Embryonic facial prominence (tissue), 1 donor: ENCODE measurements at regions not wholly inside any gene's neighbourhood (a gene's known extent, or its start where the extent isn't known, plus 50 kb on each side); places are given as distances from the start of the nearest gene placed in this dataset.
"Not testable (repeated sequence)": the region's sequence is repeated elsewhere in the genome, so short reads cannot be mapped to it uniquely, and the experiment has no call there.

ENCODE experiments used
- DNase-seq: peaks from one replicate; pipeline ENCODE4 v3.0.0-alpha.2; 2016; ENCODE audit errors: extremely low spot score

DNA sequence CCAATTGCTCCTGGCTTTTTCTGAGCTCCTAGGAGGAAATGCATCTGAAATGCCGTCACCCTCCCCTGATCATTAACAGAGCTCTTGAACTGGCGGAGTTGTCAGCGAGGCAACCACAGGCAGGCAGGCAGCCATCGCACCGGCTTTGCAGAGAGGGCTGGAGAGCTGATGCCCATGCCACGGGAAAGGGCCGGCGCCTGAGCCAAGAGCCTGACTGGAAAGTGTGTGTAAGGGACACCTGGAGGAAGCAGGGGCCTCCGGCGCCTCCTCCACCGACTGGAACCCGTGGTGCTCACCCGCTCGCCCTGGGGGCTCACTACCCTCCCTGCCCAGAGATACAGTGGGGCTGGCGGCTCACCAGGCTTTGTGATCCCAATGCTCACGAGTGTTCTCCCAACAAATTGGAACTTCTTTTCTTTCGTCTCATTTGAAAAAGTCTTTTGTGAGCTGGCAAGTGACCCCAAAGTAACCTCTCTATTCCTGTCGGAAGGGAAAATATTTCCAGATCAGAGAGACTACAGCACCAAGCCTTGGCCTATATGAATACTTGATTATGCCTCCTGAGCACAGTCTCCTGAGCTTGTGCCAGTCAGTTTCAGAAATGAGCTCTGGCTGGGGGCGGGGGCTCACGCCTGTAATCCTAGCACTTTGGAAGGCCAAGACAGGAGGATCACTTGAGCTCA lies 97.7 kb upstream of the SLC25A33 start:
- DNase-seq: no peak

DNA sequence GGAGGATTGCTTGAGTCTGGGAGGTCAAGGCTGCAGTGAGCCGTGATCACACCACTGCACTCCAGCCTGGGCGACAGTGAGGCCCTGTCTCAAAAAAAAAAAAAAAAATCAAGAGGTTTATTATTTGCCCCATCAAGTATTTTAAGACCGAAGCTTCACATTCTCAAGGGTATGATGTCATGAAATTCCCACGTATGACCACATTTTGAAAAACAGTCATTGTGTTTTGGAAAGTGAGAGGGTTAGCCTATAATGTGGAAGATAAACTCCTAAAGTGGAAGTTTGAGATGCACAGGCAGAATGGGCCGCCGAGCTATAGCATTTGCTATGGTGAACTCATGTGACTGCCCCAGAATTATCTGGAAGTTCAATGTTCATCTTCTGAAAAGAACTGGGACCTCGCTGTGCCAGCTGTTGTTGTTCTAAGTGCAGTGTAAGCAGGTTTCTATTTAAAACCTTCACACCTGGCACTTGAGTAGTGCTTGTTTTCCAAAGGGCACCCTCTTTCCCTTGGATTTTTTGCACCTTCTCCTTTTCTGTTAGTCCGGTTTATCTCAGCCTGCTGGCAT lies 96.9 kb upstream of the SLC25A33 start:
- DNase-seq: no peak

DNA sequence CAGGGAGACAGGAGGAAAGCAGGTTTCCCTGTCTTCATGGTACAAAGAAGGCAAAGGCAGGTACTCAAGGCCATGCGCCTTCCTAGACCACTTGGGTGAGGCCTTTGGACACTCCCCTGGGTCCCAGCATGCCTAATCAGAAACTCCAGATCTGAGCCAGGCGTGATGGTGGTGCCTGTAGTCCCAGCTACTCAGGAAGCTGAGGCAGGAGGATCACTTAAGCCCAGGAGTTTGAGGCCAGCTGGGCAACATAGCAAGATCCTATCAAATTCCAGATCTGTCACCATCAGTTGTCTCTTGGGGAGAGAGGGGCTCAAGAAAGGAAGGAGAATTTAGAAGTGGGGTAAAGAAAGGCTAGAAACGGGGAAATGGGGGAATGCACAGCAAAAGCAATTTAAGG lies 96.3 kb upstream of the SLC25A33 start:
- no peak for DNase-seq

DNA sequence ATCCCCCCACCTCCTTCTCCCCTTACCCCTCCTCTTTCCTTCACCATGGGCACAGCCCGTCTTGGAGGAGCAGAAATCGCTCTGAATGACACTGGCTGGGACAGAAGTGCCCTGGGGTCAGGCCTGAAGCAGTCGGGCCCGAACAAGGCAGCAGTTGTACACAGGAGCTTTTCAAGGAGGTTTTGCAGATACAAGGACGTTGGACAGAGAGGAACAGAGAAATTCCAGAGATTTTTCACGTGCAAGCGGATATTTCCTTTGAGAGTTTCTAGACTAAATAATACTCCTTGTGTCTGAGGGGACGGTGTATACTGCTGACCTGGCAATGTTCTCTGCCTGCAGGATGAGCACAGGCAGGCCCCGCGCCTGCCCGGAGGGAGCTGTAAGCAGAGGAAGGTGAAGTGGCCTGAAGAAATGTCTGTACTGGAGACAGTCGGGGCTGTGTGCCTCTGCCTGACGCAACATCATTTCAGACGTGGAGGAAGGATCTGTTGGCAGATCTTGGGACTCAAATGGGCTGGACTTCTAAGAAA lies 95.3 kb upstream of the SLC25A33 start:
- no peak for DNase-seq

DNA sequence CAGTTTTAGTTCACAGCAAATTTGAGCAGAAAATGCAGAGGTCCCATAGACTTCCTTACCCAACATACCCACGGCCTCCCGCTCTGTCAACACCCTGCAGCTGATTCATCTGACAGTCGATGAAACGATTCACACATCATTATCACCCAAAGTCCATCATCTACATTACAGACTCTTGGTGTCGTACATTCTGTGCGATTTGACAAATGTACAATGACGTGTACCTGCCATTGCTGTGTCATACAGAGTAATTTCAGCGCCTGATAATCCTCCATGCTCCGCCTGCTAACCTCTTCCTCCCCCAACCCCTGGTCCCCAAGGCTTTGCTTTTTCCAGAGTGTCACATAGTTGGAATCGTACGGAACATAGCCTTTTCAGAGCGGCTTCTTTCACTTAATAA lies 94.7 kb upstream of the SLC25A33 start:
- DNase-seq: no peak

DNA sequence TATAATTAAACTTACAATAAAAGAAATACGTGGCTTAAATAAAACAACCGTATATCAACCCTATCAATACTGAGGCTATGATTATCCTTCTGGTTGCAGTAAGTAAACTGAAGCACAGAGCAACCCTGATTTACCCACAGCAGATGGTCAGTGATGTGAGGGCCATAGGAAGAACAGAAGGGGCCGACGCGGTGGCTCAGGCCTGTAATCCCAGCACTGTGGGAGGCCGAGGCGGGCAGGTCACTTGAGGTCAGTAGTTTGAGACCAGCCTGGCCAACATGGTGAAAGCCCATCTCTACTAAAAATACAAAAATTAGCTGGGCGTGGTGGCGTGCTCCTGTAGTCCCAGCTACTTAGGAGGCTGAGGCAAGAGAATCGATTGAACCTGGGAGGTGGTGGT lies 94.2 kb upstream of the SLC25A33 start:
- not testable (repeated sequence) for DNase-seq

DNA sequence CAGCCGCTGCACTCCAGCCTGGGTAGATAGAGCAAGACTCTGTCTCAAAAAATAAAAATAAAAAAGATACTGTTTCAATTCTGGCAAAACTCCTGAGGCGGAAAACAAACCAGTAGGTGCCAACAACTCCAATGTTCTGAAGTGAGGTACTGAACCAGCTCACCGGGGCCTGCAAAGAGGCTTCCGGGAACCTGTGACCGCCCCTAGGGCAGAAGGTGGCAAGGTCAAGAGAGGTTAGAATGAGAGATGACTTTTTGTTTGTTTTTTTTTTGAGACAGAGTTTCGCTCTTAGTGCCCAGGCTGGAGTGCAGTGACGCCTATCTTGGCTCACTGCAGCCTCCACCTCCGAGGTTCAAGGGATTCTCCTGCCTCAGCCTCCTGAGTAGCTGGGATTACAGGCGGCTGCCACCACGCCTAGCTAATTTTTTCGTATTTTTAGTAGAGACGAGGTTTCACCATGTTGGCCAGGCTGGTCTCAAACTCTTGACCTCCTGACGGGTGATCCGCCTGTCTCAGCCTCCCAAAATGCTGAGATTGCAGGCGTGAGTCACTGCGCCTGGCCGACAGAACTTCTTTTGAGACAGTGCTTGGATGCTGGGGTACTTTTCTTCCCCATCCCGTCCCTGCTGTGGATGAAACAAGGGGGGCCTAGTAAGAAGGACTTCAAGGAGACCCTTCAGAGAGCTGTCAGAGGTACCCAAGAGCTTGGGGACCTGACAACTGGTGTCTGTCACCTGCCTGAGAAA lies 91.9 kb upstream of the SLC25A33 start:
- DNase-seq: no peak

DNA sequence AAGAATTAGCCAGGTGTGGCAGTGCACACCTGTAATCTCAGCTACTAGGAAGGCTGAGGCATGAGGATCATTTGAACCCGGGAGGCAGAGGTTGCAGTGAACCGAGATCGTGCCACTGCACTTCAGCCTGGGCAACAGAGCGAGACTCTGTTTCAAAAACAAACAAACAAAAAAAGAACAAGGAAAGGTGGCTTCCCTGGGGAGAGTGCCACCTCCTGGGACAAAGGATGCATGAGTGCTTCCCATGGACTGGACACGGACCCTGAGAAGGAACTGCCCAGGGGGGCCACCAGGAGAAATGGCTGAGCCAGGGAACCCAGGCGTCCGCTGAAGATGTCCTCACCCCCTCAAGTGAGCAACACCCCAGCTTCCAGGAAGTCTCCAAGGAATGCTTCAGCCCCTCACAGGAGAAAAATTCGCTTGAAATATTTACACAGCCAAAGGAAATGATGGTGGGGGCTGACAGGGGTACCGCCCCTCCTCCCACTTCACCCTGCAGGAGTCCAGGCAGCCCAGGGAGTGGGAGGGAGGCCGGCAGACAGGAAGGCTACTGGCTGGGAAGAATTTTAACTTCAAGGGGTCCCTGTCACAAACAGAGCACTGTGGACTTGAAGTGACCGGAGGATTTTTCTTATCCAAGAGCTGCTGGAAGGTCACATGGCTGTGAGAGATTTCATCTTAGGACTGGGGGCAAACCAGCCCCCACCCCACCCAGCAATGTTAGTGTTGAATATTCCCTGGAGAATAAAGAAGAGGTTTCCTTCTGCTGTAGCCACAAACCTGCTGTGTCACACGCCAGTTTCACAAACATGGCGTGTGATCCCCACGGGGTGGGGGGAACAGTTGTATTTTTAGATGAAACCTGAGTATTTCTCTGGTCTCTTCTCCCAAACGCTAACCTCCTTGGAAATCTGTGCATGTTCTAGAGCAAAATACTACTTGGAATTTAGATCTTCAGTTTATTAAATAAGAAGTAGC lies 90.8 kb upstream of the SLC25A33 start:
- no peak for DNase-seq

DNA sequence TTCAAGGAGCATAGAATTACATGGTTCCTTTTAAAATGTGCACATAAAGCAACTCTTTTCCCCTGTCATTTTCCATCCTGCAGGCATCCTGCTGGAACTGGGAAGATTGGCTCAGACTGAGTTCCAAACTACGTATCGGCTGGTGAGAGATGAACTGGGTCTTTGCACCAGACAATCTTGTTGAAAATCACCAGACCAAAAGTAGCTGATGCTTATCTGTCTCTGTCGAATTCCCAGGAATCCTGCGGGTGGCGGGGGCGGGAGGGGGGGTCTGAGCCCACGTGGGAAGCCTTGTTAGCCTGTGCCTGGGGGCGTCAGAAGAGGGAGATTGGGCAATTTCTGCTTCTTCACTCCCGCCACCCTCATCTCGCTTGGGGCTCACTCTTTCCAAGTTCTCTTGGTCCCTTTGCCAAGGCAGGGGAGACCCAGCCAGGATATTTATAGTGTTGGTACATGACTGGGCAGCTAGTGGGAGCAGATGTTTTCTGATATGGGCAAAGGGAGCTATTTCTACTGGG lies 90.1 kb upstream of the SLC25A33 start:
- DNase-seq: no peak

DNA sequence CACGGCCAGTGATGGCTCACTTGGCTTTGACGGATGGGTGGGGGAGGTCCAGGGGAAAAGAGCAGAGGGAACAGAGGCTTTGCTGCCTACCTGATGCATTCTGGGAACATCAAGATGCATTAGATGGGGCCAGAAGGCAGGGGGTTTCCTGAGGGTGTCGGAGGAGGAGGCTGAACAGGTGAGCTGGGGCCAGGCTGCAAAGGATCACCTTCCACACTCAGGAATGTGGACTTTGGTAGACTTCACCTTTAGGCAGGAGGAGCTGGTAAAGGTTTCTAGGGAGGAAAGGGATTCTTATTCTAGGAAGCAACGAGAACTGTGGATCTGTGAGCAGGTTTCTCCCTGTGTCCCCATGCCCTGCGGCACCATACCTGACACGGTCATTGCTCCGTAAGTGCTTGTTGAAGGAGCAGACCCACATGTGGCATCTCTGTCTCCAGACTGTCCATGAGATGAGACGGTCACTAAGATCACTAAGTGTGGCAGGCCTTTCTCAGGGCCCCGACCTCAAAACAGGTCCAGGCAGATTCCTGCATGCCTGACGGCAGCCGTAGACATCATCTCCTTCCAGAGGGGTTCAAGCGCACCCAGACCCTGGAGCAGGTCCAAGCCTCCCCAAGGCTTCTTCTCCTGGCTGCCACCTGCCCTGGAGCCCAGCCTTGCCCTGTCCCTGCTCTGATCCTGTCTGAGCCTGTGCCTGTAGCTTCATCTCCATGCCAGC lies 89.1 kb upstream of the SLC25A33 start:
- DNase-seq: no peak

DNA sequence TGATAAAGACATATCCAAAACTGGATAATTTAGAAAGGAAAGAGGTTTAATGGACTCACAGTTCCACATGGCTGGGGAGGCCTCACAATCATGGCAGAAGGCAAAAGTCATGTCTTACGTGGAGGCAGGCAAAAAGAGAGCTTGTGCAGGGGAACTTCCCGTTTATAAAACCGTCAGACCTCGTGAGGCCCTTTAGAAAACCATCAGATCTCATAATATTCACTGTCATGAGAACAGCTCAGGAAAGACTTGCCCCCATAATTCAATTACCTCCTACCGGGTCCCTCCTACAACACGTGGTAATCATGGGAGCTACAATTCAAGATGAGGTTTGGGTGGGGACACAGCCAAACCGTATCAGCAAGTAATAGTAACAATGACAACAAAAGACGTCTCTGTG lies 88.2 kb upstream of the SLC25A33 start:
- DNase-seq: no peak

DNA sequence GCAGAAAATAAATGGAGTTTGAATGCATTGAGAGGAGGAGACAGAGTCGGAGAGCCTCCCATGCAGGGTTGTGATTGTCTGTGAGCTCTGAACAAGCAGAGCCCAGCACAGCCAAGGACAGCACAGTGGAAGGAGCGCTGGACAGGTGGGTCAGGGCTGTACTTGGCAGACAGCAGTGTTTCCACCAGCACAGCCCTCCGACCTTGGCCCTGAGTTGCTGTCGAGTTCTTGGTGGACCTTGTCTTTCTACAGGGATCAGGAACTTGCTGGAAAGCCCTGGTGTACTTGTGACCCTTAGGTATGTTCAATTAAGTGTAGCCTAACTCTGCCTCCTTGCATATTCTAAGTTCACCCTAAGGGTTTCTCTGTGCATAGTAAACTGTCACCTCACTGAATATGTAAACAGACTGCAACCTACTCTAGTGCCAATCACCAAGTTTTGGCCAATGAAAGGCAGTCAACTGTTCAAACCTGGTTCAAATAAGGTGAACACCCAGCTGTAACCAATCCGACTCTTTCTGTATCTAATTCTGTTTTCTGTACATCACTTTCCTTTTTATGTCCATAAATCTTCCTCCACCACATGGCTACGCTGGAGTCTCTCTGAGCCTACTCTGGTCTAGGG lies 86.6 kb upstream of the SLC25A33 start:
- no peak for DNase-seq

DNA sequence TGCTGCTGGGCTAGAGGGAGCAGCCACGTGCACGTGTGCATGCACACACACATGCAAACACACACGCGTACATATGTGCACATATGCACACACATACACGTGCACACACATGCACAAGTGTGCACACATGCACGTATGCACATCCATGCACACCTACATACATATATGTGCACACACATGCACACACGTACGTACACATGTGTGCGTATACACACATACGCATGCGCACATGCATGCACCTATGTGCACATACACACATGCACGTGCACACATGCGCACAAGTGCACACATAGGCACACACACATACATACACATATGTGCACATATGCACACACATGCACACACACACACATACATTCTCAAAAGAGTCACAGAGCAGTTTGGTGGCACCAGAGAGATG lies 85.9 kb upstream of the SLC25A33 start:
- DNase-seq: no peak

DNA sequence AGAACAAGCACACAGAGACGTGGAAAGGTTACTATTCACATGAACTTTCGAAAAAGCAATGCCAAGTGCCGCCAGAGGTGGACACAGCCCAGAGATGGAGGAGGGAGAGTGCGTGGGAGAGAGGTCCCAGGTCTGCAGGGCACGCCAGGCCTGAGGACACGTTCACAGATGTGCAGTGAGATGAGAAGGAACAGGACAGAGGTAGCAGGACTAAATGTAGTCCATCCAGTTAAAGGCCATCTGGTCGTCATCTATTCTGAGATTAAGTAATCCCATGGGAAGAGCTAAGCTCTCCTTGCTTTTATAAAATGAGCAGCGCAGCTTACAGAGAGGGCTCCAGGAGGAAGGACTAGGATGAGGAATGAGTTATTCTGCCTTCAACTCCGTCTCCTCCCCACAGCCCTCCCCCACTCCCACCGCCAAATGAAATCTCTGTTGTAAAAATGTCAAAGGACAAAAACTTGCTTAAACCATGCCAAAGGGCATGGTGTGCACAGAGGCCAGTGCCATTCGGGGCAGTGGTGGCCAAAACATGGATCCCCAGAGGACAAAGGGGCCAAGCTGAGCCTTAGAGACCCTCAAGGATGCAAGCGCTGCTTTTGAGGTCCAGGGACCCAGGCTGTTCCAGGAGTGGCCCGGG lies 85.4 kb upstream of the SLC25A33 start:
- no peak for DNase-seq

DNA sequence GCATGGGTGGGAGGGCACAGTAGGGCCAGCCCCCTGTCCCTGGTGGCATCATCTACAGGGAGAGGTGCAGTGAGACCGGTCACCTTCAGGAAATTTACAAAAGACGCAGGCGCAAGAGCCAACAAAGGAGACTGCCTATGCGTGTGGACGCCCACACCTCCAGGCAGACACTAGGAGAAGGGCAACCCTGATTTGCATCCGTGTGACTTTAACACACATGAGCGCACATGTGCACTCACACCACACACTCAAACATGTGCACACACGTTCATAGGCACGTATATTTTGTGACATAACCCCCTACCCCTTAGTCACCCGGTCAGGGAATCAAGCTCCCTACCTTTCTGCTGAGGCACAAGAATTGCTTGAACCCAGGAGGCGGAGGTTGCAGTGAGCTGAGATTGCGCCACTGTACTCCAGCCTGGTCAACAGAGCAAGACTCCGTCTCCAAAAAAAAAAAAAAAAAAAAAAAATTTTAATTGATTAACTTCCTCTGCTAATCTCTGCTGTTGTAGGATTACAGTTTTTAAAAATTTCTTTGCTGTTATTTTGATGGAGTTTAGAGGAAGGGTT lies 84.7 kb upstream of the SLC25A33 start:
- no peak for DNase-seq

DNA sequence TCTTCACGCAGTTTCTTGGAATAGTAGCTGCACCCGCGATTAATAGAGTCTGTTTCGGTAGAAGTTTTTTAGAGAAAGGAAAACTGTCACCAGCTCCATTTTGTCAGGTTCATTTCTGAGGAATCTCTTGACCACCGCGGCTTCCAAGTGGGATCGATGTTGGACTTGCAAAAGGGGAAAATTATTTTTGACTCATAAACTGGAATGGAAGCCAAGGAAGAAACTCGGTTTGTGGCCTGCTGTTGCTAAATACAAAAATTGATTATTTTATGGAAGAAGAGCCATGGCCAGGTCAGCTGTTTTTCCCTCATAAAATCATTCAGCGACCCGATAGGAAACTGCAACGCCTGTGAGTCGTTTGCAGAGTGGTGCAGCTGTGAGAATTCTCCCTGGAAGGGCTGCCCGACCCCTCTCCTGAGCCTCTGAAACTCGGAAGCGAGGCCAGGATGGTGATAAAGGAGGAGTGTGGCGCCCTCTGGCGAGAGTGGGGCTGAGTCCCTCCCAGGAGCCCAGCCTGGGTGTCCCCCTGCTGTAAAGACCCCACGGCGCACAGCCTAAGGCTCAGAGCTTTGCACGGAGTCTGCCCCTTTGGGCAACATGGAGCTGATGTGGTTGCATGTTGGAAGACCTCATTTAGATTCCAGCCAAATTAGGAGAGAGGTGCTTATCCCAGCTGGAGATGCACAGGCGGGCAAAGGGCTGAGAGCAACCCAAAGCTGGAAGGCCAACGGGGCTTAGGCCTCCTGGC lies 83.6 kb upstream of the SLC25A33 start:
- no peak for DNase-seq

DNA sequence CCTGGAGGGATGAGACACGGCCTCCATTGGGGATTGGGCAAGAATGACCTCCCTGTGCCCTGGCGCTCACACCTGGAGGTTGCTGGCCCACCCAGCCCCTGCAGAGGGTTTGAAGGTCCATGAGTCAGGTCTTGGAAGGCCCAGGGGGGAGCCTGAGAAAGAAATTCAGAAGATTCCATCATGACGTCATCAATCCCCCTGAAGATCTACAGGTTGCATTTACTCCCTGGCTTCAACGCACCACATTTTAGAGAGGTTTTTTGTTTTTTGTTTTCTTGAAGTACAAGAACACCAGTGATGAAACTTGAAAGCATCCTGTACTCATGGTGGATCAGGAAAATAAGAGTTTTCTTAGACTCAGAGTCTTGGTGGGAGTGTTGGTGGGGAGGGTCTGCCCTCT lies 82.4 kb upstream of the SLC25A33 start:
- DNase-seq: no peak

DNA sequence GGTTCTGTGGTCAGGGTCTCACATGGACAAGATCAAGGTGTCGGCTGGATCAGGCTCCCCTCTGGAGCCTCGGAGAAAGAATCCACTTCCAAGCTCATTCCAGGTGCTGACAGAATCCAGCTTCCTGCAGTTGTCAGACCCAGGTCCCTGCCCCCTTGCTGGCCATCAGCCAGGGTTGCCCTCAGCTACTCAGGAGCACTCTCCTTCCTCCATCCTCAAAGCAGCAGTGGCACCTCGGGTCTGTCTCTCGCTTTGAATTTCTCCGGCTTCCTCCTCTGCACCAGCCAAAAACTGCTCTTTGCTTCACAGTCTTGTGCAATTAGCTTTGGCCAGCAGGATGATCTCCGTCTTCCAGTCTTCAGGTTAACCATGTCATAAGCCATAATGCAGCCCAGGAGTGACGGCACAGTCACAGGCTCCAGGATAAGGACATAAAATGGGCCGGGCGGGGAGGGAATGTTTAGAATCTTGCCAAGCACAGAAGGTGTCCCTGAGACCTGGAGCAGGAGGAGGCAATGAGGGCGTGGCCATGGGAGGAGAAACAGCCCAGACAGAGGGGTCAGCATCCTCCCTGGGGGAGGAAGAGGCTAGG lies 79.4 kb upstream of the SLC25A33 start:
- DNase-seq: no peak
